ENCODE measurements at regions not wholly inside any gene's neighbourhood (a gene's known extent, or its start where the extent isn't known, plus 50 kb on each side); places are given as distances from the start of the nearest gene placed in this dataset.

- no peaks in the 10 kb centered on the region for H4K20me1 ChIP-seq (ENCODE audit: insufficient read depth)
- H3K9me3 ChIP-seq (ENCODE audit: insufficient read depth, low read depth): peaks cover 4% of the 10 kb centered on the region; the same call in 1 of the 2 replicates
- H2AFZ ChIP-seq: no peak overlapping the region
- no peak overlapping the region for H3K4me3 ChIP-seq
- no peaks in the 10 kb centered on the region for H3K36me3 ChIP-seq (ENCODE audit: low read depth)
- DNase-seq: no peak
- no peaks in the 10 kb centered on the region for H3K4me1 ChIP-seq (replicated peaks; ENCODE audit: insufficient read depth)
- H3K27ac ChIP-seq: no peak overlapping the region
- no peak for TF ChIP-seq EZH2 (IDR thresholded peaks at IDR 0.05; ENCODE audit: low read depth)
- TF ChIP-seq, protein P1, sequence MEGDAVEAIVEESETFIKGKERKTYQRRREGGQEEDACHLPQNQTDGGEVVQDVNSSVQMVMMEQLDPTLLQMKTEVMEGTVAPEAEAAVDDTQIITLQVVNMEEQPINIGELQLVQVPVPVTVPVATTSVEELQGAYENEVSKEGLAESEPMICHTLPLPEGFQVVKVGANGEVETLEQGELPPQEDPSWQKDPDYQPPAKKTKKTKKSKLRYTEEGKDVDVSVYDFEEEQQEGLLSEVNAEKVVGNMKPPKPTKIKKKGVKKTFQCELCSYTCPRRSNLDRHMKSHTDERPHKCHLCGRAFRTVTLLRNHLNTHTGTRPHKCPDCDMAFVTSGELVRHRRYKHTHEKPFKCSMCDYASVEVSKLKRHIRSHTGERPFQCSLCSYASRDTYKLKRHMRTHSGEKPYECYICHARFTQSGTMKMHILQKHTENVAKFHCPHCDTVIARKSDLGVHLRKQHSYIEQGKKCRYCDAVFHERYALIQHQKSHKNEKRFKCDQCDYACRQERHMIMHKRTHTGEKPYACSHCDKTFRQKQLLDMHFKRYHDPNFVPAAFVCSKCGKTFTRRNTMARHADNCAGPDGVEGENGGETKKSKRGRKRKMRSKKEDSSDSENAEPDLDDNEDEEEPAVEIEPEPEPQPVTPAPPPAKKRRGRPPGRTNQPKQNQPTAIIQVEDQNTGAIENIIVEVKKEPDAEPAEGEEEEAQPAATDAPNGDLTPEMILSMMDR (conservative IDR thresholded peaks at IDR 0.05): no peak
- H3K4me2 ChIP-seq: no peak overlapping the region
- H3K9me2 ChIP-seq (ENCODE audit: insufficient read depth): no peaks in the 10 kb centered on the region
- CTCF ChIA-PET: no interaction called here
- no peaks in the 10 kb centered on the region for H3K79me2 ChIP-seq (ENCODE audit: low read depth)
- no peaks in the 10 kb centered on the region for H3F3A ChIP-seq (ENCODE audit: insufficient read depth, low read depth)
- POLR2A ChIA-PET (ENCODE audit: unreplicated experiment): no interaction called here
- no TSS peak for BruUV-seq (replicated peaks)
- intact Hi-C loops (cut with micrococcal nuclease; ENCODE audit: unreplicated experiment): no loop called here
- no peaks in the 10 kb centered on the region for H3K27me3 ChIP-seq (ENCODE audit: insufficient read depth, low read depth)
These were observed 165.2 kb upstream of the SAMSN1 start for GRCh38 chr21:14711287-14711686.

DNA sequence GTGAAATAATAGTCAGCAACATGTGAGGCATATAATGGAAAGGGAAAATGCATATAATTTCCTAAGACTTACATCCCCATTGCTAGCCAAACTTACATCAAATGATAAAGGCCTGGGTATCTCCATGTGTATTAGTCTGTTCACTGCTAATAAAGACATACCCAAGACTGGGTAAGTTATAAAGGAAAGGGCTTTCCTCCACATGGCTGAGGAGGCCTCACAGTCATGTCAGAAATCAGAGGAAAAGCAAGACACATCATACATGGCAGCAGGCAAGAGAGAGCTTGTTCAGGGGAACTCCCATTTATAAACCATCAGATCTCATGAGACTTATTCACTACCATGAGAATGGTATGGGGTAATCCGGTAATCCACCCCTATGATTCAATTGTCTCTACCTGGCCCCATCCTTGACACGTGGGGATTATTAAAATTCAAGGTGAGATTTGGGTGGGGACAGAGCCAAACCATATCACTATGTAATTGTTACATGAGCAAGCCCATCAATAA, 161.5 kb upstream of the SAMSN1 start:
- Histone ChIP-seq H4K20me1 (ENCODE audit: insufficient read depth) (no peaks in the 10 kb centered on the region), H3K4me1 (replicated peaks; ENCODE audit: insufficient read depth) (no peaks in the 10 kb centered on the region), H3K27me3 (ENCODE audit: insufficient read depth, low read depth) (no peaks in the 10 kb centered on the region), H3K4me2 (no peak overlapping the region), H3F3A (ENCODE audit: insufficient read depth, low read depth) (no peaks in the 10 kb centered on the region), H3K9me3 (ENCODE audit: insufficient read depth, low read depth) (no peaks in the 10 kb centered on the region; the same call in 1 of the 2 replicates), H3K79me2 (ENCODE audit: low read depth) (no peaks in the 10 kb centered on the region), H3K4me3 (no peak overlapping the region), H3K27ac (no peak overlapping the region), H3K9me2 (ENCODE audit: insufficient read depth) (no peaks in the 10 kb centered on the region), H2AFZ (no peak overlapping the region), H3K36me3 (ENCODE audit: low read depth) (no peaks in the 10 kb centered on the region)
- no TSS peak for BruUV-seq (replicated peaks)
- intact Hi-C loops (cut with micrococcal nuclease; ENCODE audit: unreplicated experiment): no loop called here
- CTCF ChIA-PET: no interaction called here
- POLR2A ChIA-PET (ENCODE audit: unreplicated experiment): no interaction called here
- TF ChIP-seq, protein P1 (conservative IDR thresholded peaks at IDR 0.05): no peak
- TF ChIP-seq EZH2 (IDR thresholded peaks at IDR 0.05; ENCODE audit: low read depth): no peak
- DNase-seq: no peak

DNA sequence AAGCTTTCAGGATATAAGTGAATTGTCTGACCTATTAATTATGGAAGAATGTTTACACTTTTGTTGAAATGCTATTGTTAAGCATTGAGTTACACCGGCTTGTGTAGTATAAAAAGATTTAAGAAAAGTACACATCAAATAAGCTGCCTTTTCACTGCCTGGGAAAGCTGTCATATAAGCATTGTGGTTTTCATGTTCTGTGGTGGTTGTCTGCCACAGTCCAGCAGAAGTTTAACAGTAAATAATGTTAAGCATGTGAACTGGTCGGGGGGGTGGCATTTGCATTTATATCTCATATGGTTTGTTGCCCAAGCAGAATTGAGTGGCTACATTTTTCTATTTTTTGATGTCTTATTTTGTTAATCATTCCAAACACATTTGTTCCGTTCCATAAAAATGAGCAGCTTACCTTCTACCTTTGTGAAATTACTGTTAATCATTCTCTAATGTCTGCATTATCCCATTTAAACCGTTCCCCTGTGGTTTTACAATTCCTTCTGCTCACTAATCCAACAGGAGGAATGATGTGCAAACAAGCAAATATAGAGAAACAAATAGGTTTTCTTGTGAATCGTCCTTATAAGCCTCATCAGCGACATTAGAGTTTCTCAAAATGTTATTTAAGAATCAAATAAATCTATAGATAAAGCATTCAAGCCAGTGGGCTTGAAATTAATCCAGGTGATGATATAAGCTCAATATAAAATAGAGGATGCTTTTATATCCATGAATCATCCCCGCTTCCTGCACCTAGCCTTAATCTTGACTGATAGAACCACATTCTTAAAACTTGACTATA, 160.8 kb upstream of the SAMSN1 start:
- ChIA-PET POLR2A (ENCODE audit: unreplicated experiment) (no interaction called here), CTCF (no interaction called here)
- no peaks in the 10 kb centered on the region for H3K9me2 ChIP-seq (ENCODE audit: insufficient read depth)
- no peaks in the 10 kb centered on the region for H3K4me1 ChIP-seq (replicated peaks; ENCODE audit: insufficient read depth)
- no peak for DNase-seq
- no peaks in the 10 kb centered on the region for H3K9me3 ChIP-seq (ENCODE audit: insufficient read depth, low read depth)
- no peaks in the 10 kb centered on the region for H4K20me1 ChIP-seq (ENCODE audit: insufficient read depth)
- no peaks in the 10 kb centered on the region for H3K79me2 ChIP-seq (ENCODE audit: low read depth)
- no peaks in the 10 kb centered on the region for H3K27me3 ChIP-seq (ENCODE audit: insufficient read depth, low read depth)
- intact Hi-C loops (cut with micrococcal nuclease; ENCODE audit: unreplicated experiment): no loop called here
- no peak overlapping the region for H2AFZ ChIP-seq
- TF ChIP-seq EZH2 (IDR thresholded peaks at IDR 0.05; ENCODE audit: low read depth): no peak
- TF ChIP-seq, protein P1 (conservative IDR thresholded peaks at IDR 0.05): no peak
- no TSS peak for BruUV-seq (replicated peaks)
- no peak overlapping the region for H3K27ac ChIP-seq
- H3K4me3 ChIP-seq: no peak overlapping the region
- no peak overlapping the region for H3K4me2 ChIP-seq
- no peaks in the 10 kb centered on the region for H3K36me3 ChIP-seq (ENCODE audit: low read depth)
- H3F3A ChIP-seq (ENCODE audit: insufficient read depth, low read depth): no peaks in the 10 kb centered on the region
